Bone marrow (tissue), 2 donors: ENCODE measurements at regions not wholly inside any gene's neighbourhood (a gene's known extent, or its start where the extent isn't known, plus 50 kb on each side); places are given as distances from the start of the nearest gene placed in this dataset.

ENCODE experiments used
- DNase-seq, 2 donors: peaks; one replicate each; lab custom pipeline; 2025; lab: John Stamatoyannopoulos, UW

DNA sequence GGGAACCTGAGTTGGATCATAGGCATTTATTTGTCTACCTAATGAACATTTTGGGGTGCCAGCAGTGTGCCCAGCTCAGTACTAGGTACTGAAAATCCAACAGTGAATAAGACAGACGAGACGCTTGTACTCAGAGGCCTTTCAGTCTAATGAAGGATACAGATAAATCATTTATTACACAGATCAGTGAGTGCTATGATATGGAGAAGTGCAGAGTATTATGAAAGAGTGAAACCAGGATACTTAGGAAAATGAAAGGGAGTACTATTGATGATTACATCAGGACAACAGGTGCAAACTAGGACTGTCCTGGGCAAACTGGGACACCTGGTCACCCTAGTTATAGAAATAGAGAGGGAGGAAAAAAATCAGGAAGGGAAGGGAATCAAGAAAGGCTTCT lies 207.5 kb upstream of the NCAM1 start:
- no peak for DNase-seq

DNA sequence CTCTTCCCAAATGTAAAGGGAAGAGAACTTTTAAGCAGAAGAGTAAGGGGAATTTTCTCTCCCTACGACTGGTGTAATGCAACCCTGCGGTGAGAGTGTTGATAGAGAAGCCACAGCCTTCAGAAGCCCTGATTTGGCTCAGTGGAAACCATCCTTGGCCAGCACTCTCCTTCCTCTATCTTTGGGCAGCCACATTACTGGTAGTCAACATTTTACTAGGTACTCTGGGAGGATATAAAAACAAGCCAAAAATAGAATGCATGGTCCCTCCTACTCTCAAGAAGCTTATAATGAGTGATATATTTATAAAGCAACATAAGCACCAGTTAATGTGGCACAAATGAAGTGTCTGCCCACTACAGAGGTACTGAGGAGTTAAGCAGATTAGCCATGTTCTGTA lies 201.8 kb upstream of the NCAM1 start:
- no peak for DNase-seq

DNA sequence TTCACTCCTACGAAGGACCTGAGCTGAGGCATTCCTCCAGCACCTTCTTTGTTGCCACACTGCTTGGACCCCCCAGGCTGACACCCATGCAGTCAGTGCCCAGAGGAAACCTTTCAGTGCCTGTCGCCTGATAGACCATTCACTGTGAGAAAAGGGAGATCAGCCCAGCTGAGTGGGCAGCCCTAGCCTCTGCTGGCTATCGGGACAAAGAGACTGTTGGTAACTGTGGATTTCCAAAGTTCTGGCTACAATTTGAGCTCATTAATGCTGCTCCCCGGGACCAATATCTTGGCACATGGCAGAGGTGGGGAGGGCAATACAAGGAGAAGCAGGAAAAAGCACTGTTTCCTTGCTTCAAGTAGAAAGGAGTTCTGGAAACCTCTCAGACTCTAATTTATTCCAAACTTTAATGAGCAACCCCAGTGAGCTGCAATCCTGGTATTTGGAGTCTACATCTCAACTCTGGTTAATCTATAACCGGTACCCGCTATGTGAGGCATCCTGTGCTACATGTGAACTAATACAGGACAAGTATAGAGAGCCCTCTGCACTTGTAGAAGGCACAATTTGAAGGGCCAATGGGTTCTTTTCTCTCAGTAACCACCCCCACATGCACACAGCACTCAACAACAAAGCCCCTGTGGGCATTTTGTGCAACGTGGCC lies 200.7 kb upstream of the NCAM1 start:
- DNase-seq = no peak

DNA sequence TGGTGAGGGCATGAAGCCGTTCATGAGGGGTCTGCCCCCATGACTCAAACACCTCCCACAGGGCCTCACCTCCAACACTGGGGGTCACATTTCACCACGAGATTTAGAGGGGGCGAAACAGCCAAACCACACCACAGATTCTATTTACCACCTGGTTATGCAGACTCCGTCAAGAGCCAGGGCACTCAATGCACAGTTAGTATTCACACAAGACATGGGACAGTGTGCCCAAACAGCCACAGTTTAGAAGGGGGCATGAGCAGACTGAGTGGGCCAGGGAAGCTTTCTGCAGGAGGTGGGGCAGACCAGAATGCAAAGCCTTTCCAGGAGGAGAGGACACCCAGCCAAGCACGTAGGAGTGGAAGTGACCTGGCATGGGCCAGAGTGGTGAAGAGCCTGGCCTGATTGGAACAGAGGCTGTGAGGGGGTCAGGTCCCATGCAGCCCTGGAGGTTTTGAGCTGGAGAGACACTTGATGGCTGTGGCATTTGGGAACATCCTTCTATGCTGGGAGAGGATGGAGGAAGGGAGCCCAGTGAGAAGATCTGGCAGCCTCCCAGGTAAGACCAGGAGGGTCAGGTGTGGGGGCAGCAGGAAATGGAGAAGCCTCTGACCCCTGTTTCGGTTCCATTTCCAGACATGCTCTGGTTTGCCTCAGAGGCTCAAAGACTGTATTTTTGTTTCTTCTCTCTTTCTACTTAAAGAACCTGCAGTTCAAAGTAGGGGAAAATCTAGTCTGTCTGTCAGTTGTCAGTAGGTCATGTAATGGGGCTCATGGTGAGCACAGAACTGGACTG lies 199.1 kb upstream of the NCAM1 start:
- no peak for DNase-seq

DNA sequence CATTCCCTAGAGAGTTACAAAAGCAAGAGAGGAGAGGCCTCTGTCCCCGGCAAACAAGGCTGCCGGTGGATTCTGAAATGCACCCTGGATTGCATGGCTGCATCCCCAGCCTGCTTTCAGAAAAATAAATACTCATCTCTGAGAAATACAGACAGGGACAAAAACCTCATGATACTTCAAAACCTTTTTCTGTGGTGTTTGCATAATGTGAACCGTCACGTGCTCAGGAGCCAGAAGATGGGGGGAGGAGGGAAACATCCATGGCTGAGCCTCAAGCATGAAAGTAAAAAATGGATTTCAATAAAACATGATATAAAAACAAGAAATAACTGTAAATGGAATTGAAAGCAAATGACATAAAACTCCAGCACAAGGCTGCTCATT lies 198.5 kb upstream of the NCAM1 start:
- DNase-seq = no peak

DNA sequence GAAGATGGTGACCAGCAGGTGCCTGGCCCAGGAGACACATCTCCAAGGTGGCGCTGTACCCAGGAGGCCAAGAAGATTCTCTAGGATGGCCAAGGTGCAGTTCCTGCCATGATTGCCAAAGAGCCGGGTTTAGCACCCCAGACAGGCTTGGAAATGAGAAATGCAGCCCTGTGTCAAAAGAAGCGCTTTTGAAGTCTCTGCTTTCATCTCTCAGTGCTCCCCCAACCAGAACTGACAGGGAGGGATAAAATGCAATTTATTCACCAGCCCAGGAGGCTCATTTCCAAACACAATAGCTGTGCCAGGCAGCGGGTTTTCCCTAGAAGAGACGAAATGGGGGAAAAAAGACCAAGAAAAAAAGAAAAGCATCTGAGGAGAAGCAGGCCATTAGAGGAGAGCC lies 195.9 kb upstream of the NCAM1 start:
- no peak for DNase-seq

DNA sequence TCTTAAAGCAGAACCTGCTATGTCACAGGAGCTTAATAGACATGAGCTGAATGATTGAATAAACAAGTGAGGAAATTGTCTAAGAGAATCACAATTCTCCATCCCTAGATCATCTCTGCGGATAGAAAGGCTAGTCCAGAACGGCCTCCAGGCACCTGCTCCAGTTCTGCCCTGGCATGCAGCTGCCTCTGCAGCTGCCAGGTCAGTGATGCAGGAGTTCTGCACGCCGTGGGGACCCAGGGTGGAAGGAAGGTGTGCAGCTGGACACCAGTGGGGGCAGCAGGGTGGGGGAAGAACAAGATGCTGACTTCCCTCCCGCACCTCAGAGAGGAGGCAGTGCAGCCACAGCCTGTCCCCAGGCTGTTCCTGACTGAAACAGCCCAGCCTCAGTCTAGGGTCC lies 192.1 kb upstream of the NCAM1 start:
- no peak for DNase-seq

DNA sequence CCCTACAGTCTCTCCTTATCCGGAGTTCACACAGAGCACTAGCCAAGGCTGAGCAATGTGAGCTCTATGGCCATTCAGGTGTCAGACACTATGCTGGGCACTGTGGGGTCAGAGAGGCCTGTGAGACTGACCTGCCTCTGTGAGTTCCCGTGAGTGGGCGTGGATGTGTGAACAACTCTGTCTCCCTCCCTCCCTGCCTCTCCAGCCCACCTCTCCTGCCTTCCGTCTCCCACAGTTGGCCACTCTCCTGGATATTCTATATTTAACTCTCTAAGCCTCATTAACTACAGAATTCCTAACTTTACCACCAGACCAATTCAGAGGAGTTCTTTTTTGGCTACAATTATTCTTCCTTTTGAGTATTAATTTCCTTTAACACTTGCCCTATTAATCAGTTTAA lies 191.6 kb upstream of the NCAM1 start:
- DNase-seq = no peak

DNA sequence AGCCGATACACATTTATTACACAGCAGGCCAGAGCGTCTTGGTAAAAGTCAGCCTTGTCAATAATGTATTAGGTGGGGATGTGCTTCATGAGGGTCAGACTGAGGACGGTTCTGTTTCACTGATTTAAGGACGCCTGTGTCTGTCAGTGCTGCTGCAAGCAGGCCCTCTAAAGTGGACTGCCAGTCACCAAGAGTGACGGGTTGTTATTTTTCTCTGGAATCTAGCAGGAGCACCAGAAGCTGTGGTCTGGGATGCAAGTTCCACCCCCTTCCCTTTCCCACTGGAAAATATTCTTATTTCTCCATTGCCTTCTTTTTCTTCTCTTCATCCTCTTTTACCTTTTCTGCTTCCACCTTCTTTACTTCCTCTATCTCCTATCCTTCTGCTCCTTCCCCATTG lies 191.2 kb upstream of the NCAM1 start:
- DNase-seq = no peak

DNA sequence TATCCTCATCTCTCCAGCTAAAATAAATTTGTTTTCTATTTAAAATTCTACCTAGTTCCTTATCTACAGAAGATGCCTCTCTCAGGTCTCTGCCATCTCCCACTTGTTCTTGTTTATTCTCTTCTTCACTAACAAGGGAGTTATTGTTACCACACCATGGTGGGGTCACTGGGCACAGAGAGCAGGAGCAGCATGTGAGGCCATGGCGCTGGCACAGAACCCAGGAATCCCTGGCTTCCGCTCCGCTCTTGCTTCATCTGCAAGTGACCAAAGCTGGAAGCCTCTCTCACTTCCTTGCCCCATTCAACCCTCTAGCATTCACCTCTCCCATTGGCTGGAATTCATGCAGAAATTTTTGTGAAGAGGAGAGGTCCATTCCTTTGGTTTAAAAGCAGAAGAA lies 190.7 kb upstream of the NCAM1 start:
- DNase-seq = no peak

DNA sequence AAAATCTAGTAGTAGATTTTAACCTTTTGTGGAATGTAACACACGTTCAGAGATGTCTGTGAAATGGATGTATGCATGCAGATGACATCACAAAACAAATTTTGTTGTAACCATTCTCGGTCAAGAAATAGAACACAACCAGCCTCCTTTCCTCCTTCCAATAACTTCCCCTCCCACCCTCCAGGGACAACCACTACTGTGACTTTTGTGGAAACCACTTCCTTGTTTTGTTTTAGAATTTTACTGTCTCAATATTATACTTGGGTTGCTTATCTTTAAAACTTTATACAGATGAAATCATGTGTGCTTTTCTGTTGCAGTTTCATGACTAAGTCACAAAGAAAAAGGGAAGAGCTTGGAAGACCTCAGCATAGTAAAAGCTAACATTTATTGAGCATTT lies 189.4 kb upstream of the NCAM1 start:
- DNase-seq = no peak

DNA sequence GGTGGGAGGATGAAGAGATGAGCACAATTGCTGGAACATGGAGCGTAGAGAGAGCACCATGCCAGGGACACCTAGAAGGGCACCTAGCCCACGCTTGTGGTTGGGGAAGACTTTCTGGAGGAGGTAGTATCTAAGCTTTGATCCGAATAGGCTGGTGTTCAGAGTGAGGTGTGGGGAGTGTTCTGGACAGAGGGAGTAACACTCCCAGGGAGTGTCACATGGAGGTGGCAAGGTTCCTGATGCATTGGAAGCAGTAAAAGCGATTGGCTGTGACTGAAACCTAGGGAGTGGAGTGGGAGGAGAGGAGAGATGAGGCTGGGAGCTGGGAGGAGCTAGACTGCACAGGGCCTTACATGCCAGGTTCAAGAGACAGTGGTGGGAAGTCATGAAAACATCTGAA lies 188.0 kb upstream of the NCAM1 start:
- no peak for DNase-seq

DNA sequence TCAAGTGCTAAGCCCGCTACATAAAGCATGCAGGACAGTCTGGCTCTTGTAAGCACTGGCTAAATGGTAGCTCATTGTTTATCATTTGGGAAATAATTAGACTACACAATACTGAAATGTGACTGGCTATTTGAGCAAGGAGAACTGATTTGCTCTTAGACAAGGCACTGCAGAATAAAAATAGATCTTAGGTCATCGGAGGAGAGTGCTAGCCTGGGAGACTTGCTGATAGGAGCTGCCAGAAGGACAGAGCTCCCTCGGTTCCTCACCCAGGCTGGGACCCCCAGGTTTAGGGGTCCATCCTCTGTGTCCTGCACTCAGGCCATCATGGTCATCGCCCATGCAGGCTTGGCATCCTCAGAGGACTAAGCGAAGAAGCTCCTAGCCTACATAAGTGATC lies 184.4 kb upstream of the NCAM1 start:
- DNase-seq = no peak

DNA sequence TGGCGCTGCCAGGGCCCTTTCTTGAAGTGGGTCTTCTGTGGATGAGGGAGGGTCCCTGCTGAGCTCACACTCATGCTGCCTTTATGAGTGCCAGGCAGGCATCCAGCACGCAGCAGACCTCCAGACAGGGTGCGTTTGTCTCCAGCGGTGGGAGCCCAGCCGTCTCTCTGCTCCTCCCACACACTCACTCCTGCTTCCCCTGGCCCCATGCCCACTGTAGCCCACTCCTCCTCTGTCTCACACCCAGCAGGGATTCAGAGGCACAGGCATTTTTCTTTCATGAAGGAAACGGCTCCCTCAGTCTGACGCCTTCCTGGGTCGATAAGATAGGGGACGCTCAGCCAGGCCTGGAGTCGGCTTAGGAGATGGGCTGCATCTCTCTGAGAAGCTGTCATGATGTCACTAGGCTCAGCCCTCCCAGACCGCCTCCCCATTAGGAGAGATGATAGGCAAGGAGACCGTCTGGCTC lies 183.9 kb upstream of the NCAM1 start:
- DNase-seq = no peak

DNA sequence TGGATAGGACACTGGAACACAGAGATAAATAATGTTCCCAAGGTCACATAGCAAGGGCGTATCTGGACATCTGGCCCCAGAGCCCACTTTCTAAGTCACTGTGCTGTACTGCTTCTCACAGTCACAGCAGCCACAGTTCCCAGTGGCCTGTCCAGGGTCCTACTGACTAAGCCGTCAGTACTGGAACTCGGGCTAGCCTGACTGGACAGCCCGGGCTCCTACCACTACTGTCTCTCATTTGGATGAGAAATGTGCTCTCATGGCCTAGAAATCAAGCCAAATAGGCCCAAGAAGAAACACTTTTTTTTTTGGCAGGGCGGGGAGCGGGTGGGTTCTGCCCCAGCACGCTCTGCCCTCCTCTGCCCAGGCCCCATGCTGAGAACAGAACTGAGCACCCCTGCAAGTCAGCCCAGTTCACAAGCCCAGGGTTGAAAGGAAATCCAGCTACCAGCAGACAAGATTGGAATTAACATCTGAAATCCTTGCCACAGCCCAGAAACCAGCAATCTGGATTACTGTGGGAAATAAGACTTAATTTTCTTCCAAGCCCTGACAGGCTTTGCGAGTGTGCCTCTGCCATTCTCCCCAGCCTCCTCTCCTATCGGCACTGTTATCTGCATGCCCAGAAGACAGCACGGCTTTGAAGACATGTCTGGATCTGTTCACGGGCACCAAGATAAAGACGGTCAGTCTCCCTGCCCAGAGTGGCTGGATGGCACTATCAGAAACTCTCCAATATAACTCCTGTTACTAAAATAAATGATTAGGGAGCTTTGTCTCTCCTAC lies 182.9 kb upstream of the NCAM1 start:
- DNase-seq = no peak

DNA sequence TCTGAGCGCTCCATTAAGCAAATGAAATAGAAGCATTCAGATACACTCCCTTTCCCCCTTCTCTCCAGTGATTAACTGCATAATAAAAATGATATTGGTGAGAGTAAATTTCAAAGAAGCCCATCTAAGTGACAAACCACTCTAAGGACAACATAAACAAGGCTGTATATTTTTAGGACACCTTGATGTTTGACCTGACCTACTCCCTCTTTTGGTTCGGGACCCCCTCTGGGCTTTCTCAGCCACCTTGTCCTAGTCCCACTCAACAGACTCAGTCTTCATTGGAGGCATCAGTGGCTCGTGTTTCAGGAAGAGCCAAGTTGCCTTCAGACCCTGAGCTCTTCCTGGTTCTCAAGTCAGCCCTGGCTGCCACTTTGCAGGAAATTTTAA lies 182.3 kb upstream of the NCAM1 start:
- no peak for DNase-seq

DNA sequence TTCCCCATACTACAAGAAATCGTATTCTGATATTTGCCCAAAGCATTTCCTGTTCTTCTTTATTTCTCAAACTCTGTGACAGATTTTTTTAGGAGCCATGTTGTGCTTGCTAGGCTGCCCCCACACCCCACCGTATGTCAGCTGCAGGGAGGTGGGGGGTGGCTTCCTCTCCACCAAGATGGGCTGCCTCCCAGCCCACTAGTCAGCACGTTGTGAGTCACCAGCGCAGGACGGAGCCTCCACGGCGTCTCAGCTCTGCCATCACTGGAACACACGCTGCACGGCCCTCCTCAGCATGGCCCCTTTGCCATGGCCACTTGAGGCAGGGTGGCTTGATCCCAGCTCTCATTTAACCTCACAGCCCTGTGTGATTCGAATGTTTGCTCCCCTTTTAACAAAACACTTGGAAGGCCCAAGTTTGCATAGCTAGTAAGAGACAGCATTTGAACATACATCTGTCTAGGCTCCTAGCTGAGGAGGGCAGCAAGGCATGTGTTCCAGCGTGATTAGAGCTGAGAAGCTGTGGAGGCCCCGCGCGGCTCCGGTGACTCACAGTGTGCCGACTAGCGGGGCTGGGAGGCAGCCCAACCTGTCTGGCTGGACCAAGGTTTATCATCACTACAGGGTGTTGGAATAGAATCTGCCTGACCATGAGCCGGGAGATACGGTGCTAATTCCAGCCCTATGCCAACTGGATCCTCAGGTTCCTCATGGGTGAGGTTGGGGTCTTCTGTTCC lies 180.7 kb upstream of the NCAM1 start:
- no peak for DNase-seq

DNA sequence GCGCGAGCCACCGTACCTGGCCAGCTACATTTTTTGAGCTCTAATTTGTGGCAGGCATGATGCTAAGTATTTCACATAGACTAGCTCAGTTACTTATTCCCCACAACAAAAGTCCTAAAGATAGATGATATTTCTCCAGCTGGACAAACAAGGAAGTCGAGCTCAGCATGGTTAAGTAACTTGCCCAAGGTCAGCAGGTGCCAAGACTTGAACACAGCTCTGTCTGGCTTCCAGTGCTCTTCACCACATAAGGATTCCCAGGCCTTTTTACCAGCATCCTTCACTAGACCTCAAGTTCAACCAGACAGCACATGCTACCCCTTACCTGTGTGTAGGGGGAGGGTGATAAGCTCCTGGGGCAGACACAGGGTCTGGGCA lies 177.3 kb upstream of the NCAM1 start:
- DNase-seq = no peak

DNA sequence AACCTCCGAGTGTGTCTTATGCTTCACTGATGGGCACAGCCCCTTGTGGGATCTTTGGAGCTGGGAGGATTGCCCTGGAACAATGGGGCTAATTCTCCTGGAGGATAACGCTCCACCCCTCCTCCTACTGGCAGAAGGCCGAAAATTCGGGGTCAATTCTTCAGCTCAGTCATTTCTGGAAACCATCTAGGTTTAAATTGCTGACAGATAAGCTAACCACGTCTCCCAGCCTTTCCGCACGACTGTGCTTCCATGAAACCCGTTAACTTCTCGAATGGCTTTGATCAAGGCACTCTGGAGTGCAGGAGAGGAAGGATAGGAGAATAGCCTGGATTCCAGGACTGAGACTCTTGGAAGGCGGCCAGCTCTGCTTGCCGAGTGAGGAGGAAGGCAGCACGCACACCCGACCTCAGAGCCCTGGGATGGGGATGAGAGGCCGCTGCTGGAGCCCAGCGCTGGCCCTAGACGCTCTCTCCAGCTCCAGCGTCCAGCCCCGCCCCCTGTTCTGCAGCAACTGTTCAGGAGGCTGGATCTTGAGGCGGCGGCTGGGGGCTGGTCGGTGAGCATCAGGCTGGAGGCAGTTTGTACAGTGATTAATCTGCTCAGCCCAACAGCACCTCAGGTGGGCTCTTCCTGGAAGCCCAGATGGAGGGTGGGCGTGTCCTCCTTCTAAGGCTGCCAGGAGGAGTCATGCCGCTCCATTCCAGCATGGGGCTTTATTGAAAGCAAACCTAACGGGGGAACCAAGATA lies 176.7 kb upstream of the NCAM1 start:
- no peak for DNase-seq

DNA sequence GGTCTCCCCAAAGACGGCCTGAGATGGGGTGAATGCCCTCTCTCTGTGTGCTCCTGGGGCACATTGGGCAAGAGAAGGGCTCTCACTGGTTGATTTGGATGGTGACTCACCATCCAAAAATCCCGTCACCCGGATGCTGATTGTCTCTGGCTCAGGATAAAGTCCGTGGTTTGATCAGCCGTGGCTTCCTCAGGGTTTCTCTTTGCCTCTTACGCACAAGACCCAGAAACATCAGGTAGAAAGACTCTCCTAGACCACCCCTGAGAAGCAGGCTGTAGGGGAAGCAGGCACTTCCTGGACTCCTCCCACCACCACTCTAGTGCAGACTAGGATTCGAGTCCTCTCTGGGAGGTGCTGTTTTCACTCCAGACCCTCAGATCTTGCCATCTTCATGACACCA lies 176.1 kb upstream of the NCAM1 start:
- DNase-seq = no peak

DNA sequence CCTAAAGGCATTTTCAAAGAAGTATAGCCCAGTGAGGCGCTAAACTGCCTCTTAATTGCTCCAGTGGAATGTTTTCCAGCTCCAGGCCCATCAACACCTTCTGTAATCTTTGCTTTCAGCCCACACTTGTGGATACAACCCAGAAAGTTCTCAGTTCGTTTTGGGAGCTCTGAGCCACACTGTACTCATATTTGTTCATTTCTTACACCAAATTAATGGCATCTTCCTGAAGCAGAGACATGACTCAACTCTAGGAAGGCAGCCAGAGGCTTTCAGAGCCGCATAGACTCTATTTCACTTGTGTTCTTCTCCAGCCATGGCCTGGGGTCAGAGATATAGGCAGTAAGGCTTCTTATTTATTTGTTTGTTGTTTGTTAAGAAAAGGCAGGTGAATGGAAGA lies 175.5 kb upstream of the NCAM1 start:
- DNase-seq = no peak

DNA sequence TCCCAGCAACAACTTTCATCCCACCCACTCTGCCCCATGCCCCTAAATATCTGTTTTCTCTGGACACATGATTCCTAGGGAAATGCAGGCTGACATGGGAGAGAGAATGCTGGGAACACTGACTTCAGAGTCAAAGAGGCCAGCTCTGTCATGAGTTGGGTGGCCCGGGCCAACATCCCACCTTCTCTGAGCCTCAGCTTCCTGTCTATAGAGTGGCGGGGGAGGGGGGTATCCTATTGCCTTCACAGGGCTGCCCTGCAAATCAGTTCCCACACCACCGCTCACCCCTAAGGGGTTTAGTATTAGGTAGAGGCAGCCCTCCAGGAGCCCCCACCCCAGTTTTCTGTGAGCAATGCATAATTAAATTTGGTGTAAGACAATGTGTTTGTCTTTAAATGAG lies 175.0 kb upstream of the NCAM1 start:
- DNase-seq = no peak
